K562 (cell line): ENCODE measurements at regions not wholly inside any gene's neighbourhood (a gene's known extent, or its start where the extent isn't known, plus 50 kb on each side); places are given as distances from the start of the nearest gene placed in this dataset.

Experiments
- ATAC-seq: fragments of 200-7000 bp; cut with Tn5 transposase; 3 replicates; pipeline ENCODE4 v1.9.1; 2020; ENCODE audit warnings: moderate library complexity
- BruUV-seq: library from RNA; stranded (reverse); fragments of 400-500 nt; replicated peaks from 2 replicates; lab custom pipeline; 2021; lab: Mats Ljungman, UMichigan
- CTCF ChIA-PET: fragments of 300-600 bp; formaldehyde crosslinking; extraction: SDS; loops from one replicate; lab custom pipeline; 2021; ENCODE audit warnings: low intra/inter-chr PET ratio; lab: Yijun Ruan, JAX
- POLR2A ChIA-PET: fragments of 300-600, 350-650 bp; sonication (Branson Sonifier 250); formaldehyde crosslinking; extraction: SDS; loops from one replicate; lab custom pipeline; 2021; ENCODE audit warnings: antibody characterized with exemption, inconsistent platforms; lab: Yijun Ruan, JAX
- DNase-seq, 4 experiments: peaks; one replicate each; pipeline versions ENCODE4 v3.0.0 to v3.0.0-alpha.2; 2011 to 2018; ENCODE audit warnings: low spot score in 3 of 4, mixed read lengths in 3 of 4; ENCODE audit errors: extremely low read depth in 1 of 4
- FAIRE-seq: peaks from 2 replicates; lab custom pipeline; 2011; peaks lifted over from hg19 to GRCh38; lab: Jason Lieb, UNC
- H2AFZ ChIP-seq: 2 replicates; pipeline ENCODE4 v1.6.0; 2011; ENCODE audit warnings: low read depth, low read length, control low read depth, inconsistent platforms
- H3K27ac ChIP-seq: fragments of 200-600 bp; 3 replicates; pipeline ENCODE4 v1.8.0; 2011; ENCODE audit warnings: low read depth, mild to moderate bottlenecking, control low read depth, inconsistent platforms, low read length, moderate library complexity, mixed read lengths; ENCODE audit errors: extremely low read depth
- H3K27me3 ChIP-seq, 2 experiments: fragments of 300-600 bp in 1 of 2; 2 replicates in 1 of 2; 3 replicates in 1 of 2; pipeline versions ENCODE4 v1.6.0 to v1.8.0; 2011; ENCODE audit warnings: inconsistent platforms in 2 of 2, low read length in 2 of 2, mild to moderate bottlenecking in 1 of 2, mixed read lengths in 1 of 2, moderate library complexity in 1 of 2; ENCODE audit not compliant: control insufficient read depth in 2 of 2, insufficient read depth in 2 of 2
- H3K36me3 ChIP-seq: fragments of 300-600 bp; 3 replicates; pipeline ENCODE4 v1.8.0; 2011; ENCODE audit warnings: mild to moderate bottlenecking, low read length, inconsistent platforms; ENCODE audit not compliant: control insufficient read depth, insufficient read depth
- H3K4me1 ChIP-seq, 2 experiments: fragments of 200-600 bp in 1 of 2; replicated peaks in 1 of 2; 2 replicates in 1 of 2; 3 replicates in 1 of 2; pipeline versions ENCODE4 v1.5.1 to v1.8.0; 2011; ENCODE audit warnings: inconsistent platforms in 2 of 2, low read length in 2 of 2, mild to moderate bottlenecking in 1 of 2, mixed read lengths in 1 of 2, moderate library complexity in 1 of 2; ENCODE audit not compliant: control insufficient read depth in 2 of 2, insufficient read depth in 2 of 2
- H3K4me2 ChIP-seq: 2 replicates; pipeline ENCODE4 v1.6.1; 2011; ENCODE audit warnings: low read length, control low read depth, inconsistent platforms, mixed read lengths; ENCODE audit not compliant: insufficient read depth
- H3K4me3 ChIP-seq: fragments of 200-600 bp; sonication (generic), shearing (Covaris generic); 2 replicates; pipeline ENCODE4 v1.5.1; 2016; ENCODE audit warnings: control low read depth, inconsistent platforms
- H3K79me2 ChIP-seq: fragments of 200-600 bp; 3 replicates; pipeline ENCODE4 v1.8.0; 2011; ENCODE audit warnings: low read length, inconsistent platforms; ENCODE audit not compliant: control insufficient read depth, insufficient read depth
- H3K9ac ChIP-seq, 2 experiments: 2 replicates each; pipeline versions ENCODE4 v1.6.0 to v1.6.1; 2011; ENCODE audit warnings: low read depth in 2 of 2, low read length in 2 of 2, control low read depth in 1 of 2, inconsistent platforms in 1 of 2, mild to moderate bottlenecking in 1 of 2, mixed read lengths in 1 of 2; ENCODE audit not compliant: insufficient read depth in 1 of 2
- H3K9me1 ChIP-seq: one replicate; pipeline ENCODE4 v1.6.0; 2011; ENCODE audit warnings: inconsistent platforms, mild to moderate bottlenecking, low read length, moderate library complexity; ENCODE audit not compliant: control insufficient read depth, insufficient read depth
- H3K9me3 ChIP-seq: replicated peaks from 2 replicates; pipeline ENCODE4 v1.5.1; 2011; ENCODE audit warnings: low read depth, low read length, inconsistent platforms; ENCODE audit not compliant: control insufficient read depth, insufficient read depth
- H4K20me1 ChIP-seq: replicated peaks from 2 replicates; pipeline ENCODE4 v1.6.1; 2011; ENCODE audit warnings: low read length, inconsistent platforms, mixed read lengths; ENCODE audit not compliant: control insufficient read depth, insufficient read depth
- BHLHE40 ChIP-seq: IDR thresholded peaks from 2 replicates; pipeline ENCODE4 v1.6.1; 2011; ENCODE audit warnings: low read length, improper control_type of control experiment
- DIDO1 ChIP-seq: fragments of 450-650 bp; IDR thresholded peaks from 2 replicates; pipeline ENCODE4 v1.6.1; 2016; ENCODE audit warnings: low read depth, missing biosample characterization, missing genetic modification characterization
- EHMT2 ChIP-seq: fragments of 450-650 bp; IDR thresholded peaks from 2 replicates; pipeline ENCODE4 v1.6.1; 2018; ENCODE audit warnings: antibody characterized with exemption
- GABPB2 ChIP-seq: fragments of 250-450 bp; sonication (Bioruptor Pico); conservative IDR thresholded peaks from 2 replicates; pipeline ENCODE4 v1.5.1; 2021; ENCODE audit warnings: mild to moderate bottlenecking
- HDAC6 ChIP-seq: IDR thresholded peaks from 2 replicates; pipeline ENCODE4 v1.6.1; 2012; ENCODE audit warnings: low read depth, mild to moderate bottlenecking, control low read depth, inconsistent platforms, low read length, moderate library complexity
- KAT8 ChIP-seq: fragments of 450-650 bp; IDR thresholded peaks from 2 replicates; pipeline ENCODE4 v1.6.1; 2016; ENCODE audit warnings: low read depth, mild to moderate bottlenecking
- KHSRP ChIP-seq: fragments of 450-650 bp; IDR thresholded peaks from 2 replicates; pipeline ENCODE4 v1.6.1; 2017
- MTA3 ChIP-seq: fragments of 450-650 bp; formaldehyde crosslinking; IDR thresholded peaks from 2 replicates; pipeline ENCODE4 v1.6.1; 2017; ENCODE audit warnings: mild to moderate bottlenecking, borderline replicate concordance
- NCOA4 ChIP-seq: fragments of 450-650 bp; IDR thresholded peaks from 2 replicates; pipeline ENCODE4 v1.6.1; 2018; ENCODE audit warnings: mild to moderate bottlenecking; ENCODE audit not compliant: partially characterized antibody
- NR2C2 ChIP-seq, 2 experiments: fragments of 200-800 bp in 1 of 2; sonication (Bioruptor generic) in 1 of 2; sonication (generic) in 1 of 2; formaldehyde crosslinking in 1 of 2; IDR thresholded peaks; 2 replicates each; pipeline versions ENCODE4 v1.6.1 to v1.8.0; 2016 to 2022; ENCODE audit warnings: mild to moderate bottlenecking in 1 of 2, missing compliant biosample characterization in 1 of 2, missing genetic modification characterization in 1 of 2, missing genetic modification reagents in 1 of 2
- STAG1 ChIP-seq: sonication (generic); formaldehyde crosslinking; IDR thresholded peaks from 2 replicates; pipeline ENCODE4 v1.5.0; 2020; ENCODE audit warnings: missing genetic modification reagents, borderline replicate concordance
- ZBED1 ChIP-seq: IDR thresholded peaks from 2 replicates; pipeline ENCODE4 v1.6.1; 2014
- ZNF57 ChIP-seq: fragments of 450-650 bp; formaldehyde crosslinking; IDR thresholded peaks from 2 replicates; pipeline ENCODE4 v1.4.0; 2020; ENCODE audit warnings: mild to moderate bottlenecking, moderate library complexity
- ZNF644 ChIP-seq: fragments of 200-800 bp; sonication (Bioruptor generic); IDR thresholded peaks from 2 replicates; pipeline ENCODE4 v1.6.1; 2016; ENCODE audit warnings: low read depth, missing genetic modification characterization, missing compliant biosample characterization
- in situ Hi-C: fragments of 300-500 bp; cut with MboI; formaldehyde crosslinking; loops from 4 replicates; pipeline ENCODE4 v1.15.0; 2018; ENCODE audit warnings: inconsistent platforms, mixed read lengths
- intact Hi-C: fragments of 100-400 bp; cut with micrococcal nuclease; formaldehyde crosslinking; loops from 2 replicates; pipeline ENCODE4 v1.14.2; 2022
- TF ChIP-seq, protein P1 (sequence below): sonication (generic); formaldehyde crosslinking; IDR thresholded peaks from 2 replicates; pipeline ENCODE4 v1.8.1; 2022; ENCODE audit warnings: missing genetic modification reagents
- TF ChIP-seq, protein P2 (sequence below): sonication (generic); formaldehyde crosslinking; IDR thresholded peaks from 2 replicates; pipeline ENCODE4 v1.8.1; 2023; ENCODE audit warnings: mild to moderate bottlenecking, missing genetic modification reagents
- TF ChIP-seq, protein P3 (sequence below): fragments of 200-800 bp; sonication (Bioruptor generic); IDR thresholded peaks from 2 replicates; pipeline ENCODE4 v1.6.1; 2017; ENCODE audit warnings: missing genetic modification characterization, missing compliant biosample characterization

DNA sequence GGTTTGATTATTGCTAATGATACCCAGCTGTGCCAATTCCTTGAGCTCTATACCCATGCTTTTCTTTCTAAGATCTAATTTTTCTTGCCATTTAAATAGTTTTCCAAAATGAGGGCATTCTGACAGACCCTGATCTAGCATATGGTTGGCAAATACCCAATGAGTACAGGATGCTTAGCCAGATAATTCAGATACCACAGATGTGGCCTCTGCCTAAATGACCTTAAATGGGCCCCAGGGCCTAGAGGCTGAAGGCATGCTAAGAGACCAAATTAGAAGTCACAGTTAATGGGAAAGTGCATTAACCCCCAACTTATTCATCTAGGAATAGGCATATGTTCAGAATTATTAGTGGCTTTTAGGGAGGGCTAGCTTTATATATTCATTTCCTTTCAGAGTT, 122.3 kb upstream of the CNOT2 start:
- H3K4me1 ChIP-seq, result no peaks in the 10 kb centered on the region
- intact Hi-C loops, result no loop called here
- no peak overlapping the region for H3K4me3 ChIP-seq
- H3K9me1 ChIP-seq, result no peaks in the 10 kb centered on the region
- no peak overlapping the region for H3K27ac ChIP-seq
- no peak overlapping the region for H3K4me2 ChIP-seq
- no peaks in the 10 kb centered on the region for H3K79me2 ChIP-seq
- no peaks in the 10 kb centered on the region for H3K9me3 ChIP-seq
- POLR2A ChIA-PET, result no interaction called here
- no peaks in the 10 kb centered on the region for H3K27me3 ChIP-seq
- H3K36me3 ChIP-seq, result no peaks in the 10 kb centered on the region
- H3K9ac ChIP-seq, result no peak overlapping the region
- no peak overlapping the region for H2AFZ ChIP-seq
- no TSS peak for BruUV-seq
- TF ChIP-seq ZNF644 (tag) (no peak), STAG1 (no peak), ZBED1 (no peak), KAT8 (no peak), GABPB2 (CRISPR knock-in tag) (no peak), MTA3 (no peak), EHMT2 (no peak), DIDO1 (no peak), NR2C2 (CRISPR knock-in tag; IDR thresholded peaks at IDR 0.05) (no peak), NR2C2 (tag; IDR thresholded peaks at IDR 0.05) (no peak), NCOA4 (no peak), BHLHE40 (no peak), ZNF57 (no peak), KHSRP (no peak), HDAC6 (no peak)
- TF ChIP-seq, protein P1, sequence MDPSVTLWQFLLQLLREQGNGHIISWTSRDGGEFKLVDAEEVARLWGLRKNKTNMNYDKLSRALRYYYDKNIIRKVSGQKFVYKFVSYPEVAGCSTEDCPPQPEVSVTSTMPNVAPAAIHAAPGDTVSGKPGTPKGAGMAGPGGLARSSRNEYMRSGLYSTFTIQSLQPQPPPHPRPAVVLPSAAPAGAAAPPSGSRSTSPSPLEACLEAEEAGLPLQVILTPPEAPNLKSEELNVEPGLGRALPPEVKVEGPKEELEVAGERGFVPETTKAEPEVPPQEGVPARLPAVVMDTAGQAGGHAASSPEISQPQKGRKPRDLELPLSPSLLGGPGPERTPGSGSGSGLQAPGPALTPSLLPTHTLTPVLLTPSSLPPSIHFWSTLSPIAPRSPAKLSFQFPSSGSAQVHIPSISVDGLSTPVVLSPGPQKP, result no peak
- TF ChIP-seq, protein P2, sequence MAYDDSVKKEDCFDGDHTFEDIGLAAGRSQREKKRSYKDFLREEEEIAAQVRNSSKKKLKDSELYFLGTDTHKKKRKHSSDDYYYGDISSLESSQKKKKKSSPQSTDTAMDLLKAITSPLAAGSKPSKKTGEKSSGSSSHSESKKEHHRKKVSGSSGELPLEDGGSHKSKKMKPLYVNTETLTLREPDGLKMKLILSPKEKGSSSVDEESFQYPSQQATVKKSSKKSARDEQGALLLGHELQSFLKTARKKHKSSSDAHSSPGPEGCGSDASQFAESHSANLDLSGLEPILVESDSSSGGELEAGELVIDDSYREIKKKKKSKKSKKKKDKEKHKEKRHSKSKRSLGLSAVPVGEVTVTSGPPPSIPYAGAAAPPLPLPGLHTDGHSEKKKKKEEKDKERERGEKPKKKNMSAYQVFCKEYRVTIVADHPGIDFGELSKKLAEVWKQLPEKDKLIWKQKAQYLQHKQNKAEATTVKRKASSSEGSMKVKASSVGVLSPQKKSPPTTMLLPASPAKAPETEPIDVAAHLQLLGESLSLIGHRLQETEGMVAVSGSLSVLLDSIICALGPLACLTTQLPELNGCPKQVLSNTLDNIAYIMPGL (CRISPR knock-in tag), result no peak
- TF ChIP-seq, protein P3, sequence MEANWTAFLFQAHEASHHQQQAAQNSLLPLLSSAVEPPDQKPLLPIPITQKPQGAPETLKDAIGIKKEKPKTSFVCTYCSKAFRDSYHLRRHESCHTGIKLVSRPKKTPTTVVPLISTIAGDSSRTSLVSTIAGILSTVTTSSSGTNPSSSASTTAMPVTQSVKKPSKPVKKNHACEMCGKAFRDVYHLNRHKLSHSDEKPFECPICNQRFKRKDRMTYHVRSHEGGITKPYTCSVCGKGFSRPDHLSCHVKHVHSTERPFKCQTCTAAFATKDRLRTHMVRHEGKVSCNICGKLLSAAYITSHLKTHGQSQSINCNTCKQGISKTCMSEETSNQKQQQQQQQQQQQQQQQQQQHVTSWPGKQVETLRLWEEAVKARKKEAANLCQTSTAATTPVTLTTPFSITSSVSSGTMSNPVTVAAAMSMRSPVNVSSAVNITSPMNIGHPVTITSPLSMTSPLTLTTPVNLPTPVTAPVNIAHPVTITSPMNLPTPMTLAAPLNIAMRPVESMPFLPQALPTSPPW (CRISPR knock-in tag), result no peak
- no peaks in the 10 kb centered on the region for H4K20me1 ChIP-seq
- no peak for ATAC-seq
- in situ Hi-C loops, result no loop called here
- no peak for FAIRE-seq
- CTCF ChIA-PET, result no interaction called here
- DNase-seq, result no peak
